Epidermal melanocyte (primary cell): ENCODE measurements at regions not wholly inside any gene's neighbourhood (a gene's known extent, or its start where the extent isn't known, plus 50 kb on each side); places are given as distances from the start of the nearest gene placed in this dataset.

ENCODE experiments used
- DNase-seq: peaks from one replicate; pipeline ENCODE4 v3.0.0; 2011; ENCODE audit warnings: low spot score; ENCODE audit not compliant: insufficient read length

DNA sequence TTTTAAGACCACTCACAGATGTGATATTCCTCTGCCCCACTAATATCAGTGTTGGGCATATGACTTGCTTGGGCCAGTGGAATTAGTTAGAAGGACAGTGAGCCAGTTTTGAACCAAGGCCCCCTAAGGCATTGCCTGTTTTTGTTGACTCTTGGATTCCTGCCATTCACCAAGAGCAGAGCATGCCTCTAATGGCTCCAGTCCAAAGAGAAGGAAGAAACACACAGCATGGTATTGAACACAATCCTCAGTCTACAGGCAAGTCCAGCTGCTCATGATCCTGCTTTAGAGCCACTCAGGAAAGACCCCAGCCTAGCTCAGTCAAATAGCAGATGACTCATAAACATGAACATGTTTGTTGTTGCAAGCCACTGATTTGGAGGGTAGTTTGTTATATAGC, 1201.5 kb downstream of the BCL11B start:
- DNase-seq = no peak

DNA sequence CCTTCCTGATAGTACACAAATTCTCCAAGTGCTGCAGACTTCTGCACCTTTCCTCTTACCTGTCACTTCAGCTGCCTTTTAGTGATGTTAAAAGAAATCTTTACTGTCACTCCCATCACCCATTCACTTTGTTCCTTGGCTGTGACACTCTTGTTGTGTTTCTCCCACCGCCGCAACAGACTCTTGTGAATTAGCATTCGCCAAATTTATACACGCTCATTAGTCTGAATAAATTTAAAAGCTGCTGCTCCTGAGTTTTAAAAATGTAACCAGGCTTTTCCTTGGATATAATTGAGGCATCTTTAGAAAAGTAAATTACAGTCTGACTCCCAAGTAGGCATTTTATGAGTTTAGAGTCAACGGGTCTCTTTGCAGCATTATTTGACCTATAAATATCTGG, 1197.9 kb downstream of the BCL11B start:
- no peak for DNase-seq

DNA sequence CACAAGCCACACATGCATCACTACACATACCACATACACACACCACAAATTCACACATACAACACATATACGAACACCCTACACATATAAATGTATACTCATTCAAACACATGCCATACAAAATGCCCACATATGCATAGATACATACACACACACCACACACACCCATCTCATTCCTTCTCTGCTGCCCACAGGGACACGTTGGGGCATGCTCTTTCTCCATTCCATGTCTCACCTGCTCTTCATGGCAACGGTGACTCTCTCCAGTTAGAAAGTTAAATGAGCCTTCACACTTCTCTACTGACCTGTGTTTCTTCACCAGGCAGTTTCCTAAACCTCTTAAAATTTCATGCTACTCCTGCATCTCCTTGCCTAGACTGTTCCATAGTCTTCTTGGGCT, 1194.8 kb downstream of the BCL11B start:
- no peak for DNase-seq

DNA sequence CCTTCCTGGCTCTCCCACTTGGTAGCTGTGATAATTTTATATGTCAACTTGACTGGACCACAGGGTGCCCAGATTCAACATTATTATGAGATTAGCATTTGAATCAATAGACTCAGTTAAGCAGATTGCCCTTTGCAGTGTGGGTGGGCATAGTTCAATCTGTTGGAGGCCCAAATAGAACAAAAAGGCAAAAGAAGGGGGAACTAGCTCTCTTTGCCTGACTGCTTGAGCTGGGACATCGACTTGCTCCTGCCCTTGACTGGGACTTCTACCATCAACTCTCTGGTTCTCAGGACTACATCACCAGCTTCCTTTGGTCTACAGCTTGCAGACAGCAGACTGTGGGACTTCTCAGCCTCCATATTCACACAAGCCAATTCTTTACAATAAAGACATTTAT, 1189.2 kb downstream of the BCL11B start:
- DNase-seq = no peak

DNA sequence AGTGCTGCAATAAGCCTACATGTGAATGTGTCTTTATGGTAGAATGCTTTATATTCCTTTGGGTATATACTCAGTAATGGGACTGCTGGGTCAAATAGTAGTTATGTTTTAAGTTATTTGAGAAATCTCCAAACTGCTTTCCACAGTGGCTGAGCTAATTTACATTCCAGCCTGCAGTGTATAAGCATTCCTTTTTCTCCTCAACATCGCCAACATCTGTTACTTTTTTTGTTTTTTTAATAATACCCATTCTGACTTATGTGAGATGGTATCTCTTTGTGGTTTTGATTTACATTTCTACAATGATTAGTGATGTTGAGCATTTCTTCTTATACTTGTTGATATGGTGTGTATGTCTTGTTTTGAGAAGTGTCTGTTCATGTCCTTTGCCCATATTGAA, 1186.2 kb downstream of the BCL11B start:
- DNase-seq = no peak

DNA sequence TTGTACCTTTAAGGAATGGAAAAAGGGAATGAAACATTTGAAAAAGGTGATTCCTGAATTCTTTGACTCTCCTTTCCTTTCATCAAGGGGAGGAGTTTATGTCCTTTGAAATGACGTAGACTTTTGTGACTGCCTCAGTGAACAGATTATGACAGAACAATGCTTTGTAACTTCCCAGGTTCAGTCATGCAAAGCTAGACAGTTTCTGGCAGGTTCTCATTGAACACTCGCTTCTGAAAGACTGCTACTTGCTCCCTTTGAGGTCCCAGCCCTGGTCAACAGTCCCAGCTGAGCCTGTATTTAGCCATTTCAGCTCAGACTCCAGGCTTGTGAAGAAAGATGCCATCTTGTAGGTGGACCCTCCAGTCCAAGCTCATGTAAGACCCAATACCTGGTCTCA, 1178.9 kb downstream of the BCL11B start:
- no peak for DNase-seq

DNA sequence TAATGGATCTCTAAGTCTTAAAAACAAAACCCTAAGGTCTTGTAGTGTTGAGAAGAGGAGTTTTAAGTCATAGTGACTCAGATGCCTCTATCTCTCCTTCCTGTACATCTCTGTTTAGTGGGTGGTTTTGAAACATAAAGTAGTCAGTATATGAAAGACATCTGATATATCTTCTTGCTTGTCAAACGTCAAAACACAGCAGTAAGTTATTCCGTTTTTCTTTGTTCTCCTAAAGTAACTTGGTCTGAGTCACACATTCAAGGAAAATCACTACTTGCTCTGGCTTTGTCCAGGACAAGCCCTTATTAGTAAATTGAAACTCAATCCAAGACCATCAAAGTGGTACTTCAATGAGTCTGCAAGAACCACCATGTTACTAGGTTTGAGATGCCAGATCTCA, 1172.5 kb downstream of the BCL11B start:
- DNase-seq = no peak

DNA sequence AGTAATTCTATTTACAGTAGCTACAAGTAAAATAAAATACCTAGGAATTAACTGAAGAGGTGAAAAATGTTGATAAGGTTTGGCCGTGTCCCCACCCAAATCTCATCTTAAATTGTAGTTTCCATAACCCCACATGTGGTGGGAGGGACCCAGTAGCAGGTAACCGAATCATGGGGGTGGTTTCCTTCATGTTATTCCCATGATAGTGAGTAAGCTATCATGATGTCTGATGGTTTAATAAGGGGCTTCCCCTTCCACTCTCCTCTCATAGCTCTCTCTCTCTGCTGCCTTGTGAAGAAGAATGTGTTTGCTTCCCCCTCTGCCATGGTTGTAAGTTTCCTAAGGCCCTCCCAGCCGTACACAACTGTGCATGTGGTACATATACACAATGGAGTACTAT, 1170.7 kb downstream of the BCL11B start:
- DNase-seq = no peak

DNA sequence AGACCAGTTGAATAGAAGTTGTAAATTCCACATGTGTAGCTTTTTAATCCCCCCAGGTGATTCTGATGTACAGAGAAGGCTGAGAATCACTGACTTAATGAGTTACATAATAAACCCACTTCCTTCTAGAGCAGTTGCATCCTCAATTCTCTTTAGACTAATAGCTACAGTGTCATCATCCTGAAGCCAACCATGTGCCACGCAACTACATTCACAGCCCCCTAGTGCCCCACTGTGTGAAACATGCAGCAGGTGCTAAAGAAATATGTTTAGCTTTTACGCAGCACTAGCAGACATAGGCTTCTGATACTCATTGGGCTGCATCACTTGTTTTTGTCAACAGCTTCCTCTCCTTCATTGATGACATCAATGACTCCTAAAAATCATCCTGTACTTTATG, 1168.3 kb downstream of the BCL11B start:
- no peak for DNase-seq

DNA sequence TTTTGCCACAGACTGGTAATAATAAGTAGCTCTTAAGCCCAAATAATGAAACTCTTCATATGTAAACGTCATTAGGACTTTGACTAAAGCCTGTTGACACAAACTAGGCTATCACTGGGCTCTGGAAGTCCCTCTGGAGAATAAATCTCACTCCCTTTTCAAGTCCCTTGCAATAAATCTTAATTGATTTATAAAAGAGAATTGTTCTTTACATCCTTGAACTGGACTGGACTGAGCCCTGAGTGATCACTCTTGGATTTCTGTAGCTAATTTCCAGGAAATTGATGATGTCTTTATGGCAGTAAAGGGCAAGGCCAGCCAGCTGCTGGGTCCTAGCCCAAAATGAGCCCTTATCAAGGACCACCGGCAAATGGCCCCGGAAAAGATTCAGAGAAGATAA, 1162.7 kb downstream of the BCL11B start:
- DNase-seq = no peak

DNA sequence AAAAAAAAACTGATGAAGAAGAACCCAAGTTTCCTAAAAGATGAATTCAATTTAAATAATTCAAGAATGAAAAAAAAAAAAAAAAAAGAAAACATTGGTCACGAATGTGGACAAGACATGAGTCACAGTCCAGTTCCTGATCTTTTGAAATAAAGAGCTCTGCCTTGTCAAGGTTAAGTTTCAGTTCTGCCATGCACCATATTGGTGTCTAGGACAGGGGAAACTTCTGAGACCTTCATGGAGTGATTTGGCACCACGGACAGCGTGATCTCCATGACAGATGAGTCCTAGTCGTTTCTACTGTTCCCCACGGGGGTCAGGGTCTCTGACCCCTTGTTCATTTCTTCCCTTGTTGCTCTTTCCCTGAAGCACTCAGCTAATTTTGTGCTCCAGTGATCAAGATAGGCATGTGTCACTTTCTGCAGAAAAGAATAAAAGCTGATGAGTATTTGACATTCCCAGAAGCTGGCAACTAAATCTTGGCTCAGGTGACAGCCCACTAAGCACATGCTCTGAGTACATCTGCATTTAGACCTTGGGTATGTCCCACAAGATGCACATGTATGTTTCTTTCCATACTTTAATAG, 1159.7 kb downstream of the BCL11B start:
- DNase-seq = no peak

DNA sequence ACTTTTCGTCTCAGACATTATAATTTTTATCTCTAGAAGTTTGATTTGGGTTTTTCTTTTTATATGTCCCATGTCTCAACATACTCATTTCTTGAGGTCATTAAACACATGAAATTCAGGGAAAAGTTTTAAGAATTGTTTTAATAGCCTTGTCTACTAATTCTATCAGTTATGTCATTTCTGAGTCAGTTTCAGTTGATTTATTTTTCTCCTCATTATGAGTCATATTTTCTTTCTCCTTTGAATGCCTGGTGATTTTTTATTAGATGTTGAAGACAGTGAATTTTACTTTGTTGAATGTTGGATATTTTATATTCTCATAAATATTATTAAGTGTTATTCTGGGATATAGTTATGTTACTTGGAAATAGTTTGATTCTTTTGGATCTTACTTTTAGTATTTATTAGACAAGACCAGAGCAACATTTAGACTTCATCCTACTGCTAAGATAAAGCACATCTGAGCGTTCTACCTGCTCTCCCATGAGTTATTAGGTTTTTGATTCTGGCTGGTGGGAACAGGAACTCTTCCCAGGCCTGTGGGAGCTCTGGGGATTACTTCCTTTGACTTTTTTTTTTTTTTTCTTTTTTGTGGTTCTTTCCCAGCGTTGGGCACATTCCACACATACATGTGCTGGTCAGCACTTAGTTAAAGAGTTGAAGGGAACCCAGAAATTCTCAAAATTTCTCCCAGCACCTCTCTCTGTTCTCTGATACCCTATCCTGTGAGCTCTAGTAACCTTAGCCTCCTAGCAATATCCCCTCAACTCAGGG, 1157.7 kb downstream of the BCL11B start:
- no peak for DNase-seq

DNA sequence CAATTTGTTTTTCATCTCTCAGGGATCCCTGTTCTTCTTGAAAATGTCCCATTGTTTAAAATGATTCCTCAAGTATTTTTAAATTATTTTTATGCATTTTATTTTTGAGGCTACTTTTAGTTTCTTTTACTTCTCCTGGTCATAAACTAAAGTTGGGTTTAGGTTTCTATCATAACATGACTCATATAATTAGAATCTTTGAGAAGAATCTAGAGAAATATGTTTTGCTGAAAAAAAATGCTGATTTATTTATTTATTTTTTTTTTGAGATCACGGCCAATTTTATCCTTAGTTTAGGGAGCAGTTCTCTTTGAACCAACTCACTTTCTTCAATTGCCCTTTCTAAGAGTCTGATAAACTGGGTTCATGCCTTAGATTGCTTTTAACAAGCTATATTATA, 1157.1 kb downstream of the BCL11B start:
- DNase-seq = no peak

DNA sequence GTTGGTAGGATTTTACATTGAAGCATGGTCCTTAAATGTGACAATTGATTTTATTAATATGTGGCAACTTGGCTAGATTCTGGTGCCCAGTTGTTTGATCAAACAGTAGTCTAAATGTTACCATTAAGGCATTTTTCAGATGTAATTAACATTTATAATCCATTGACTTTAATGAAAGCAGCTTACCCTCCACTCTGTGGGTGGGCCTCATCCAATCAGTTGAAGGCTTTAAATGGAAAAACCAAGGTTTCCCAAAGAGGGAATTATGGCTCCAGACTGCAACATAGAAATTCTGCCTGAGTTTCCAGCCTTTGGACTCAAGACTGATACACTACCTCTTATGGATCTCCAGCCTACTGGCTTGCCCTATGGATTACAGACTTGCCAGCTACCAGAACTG, 1153.2 kb downstream of the BCL11B start:
- no peak for DNase-seq

DNA sequence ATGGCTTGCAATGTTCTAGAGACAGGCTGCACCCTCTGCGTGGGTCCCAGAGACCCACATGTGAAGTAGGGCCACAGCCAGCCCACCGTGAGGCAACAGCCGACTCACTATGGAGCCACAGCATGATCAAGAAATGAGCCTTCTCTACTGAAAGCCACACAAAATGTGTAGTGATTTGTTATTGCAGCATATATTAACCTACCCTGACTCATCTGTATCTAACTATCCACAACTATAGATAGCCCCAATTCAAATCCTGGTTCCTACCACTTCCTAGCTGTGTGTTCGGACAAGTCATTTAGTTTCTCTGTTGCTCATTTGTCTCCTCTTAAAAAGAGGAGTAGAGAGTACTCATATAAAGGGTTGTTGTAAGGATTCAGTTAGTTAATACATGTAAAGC, 1152.3 kb downstream of the BCL11B start:
- no peak for DNase-seq

DNA sequence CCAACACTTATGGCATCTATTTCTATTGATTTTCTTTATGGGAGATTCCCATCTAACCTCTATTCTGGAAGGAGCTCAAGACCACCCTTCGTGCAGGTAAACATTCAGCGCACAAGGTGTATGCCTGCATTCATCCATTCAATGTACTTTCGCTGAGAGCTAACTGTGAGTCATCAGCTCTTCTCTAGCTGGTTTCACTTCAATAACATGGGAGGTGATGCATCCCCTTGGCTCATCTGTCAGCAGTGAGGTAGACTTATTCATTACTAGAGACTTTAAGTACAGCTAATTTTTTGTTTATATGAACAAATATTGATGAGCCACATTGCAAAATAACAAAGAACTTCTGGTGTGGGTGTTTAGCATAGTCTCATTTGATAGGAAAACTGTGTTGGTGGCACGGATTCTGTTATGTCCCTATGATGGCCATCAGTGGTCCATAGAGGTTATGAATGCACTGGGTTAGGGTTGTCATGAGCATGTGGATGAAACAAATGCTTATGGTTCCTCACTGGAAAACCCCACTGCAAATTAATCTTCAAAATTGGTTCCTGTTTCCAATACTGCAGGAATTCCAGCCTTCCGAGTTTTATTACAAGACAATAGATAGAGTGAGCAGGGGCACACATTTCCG, 1151.0 kb downstream of the BCL11B start:
- DNase-seq = no peak

DNA sequence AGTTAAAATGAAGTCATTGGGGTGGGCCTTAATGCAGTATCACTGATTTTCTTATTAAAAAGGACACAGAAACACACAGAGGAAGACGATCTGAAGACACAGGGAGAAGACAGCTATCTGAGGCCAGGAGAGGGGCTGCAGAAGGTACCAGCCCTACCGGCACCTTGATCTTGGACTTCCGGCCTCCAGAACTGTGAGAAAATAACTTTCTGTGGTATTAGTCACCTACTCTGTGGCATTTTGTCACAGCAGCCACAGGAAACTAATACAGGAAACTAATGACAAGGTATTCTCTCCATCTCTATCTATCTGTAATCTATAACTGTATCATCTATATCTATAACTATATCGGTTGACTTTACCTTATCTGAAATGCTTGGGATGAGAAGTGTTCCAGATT, 1149.5 kb downstream of the BCL11B start:
- no peak for DNase-seq

DNA sequence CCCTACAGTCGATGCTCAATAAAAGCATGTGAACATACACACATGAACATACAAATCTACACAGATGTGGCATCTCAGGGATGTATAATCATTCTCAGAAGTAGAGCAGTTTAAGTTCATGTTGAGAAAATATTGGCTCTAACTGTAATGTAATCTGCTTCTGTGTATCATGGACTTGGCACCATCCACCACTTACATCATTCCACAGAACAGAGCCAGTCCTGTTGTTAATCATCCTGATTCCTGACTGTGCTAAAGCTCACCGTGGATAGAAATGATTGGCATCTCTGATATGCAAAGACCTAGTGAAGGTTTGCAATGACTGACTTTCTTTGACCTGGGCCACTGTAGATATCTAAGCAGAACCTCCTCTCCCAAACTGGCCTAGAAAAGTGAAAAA, 1141.3 kb downstream of the BCL11B start:
- DNase-seq = no peak

DNA sequence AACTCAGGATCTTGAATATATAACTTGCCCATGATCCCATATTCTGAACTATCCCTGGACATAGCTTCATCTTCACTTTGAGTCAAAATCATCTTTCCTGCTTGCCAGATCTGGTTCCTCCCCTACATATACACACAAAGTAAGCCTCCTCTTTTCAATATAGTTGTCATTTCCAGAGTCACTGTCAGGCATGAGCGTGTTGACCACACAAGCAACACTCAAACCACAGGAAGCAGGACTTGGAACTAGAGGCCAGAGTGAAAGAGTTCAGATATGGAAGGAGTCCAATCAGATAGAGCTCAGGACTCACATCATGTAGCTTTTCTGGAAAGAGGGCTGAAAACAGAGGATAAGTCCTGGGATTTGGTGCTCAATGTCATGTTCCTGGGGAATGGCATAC, 1140.6 kb downstream of the BCL11B start:
- no peak for DNase-seq

DNA sequence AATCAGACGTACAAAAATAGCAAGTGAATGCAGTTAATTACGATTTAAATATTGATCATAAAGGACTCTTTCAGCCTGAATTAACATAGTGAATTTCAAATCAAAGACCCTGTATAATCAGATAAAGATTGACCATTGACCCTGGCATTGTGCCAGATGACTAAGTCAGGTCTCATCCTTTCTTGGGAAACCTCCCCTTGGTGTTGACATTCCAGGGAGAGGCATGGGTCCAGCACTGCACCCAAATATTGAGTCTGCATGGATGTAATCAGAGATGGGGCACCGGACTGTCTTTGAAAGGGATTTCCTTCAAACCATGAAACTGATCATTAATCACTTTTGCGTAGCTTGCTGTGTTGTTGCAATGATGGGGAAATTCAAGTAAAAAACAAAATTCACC, 1138.2 kb downstream of the BCL11B start:
- no peak for DNase-seq

DNA sequence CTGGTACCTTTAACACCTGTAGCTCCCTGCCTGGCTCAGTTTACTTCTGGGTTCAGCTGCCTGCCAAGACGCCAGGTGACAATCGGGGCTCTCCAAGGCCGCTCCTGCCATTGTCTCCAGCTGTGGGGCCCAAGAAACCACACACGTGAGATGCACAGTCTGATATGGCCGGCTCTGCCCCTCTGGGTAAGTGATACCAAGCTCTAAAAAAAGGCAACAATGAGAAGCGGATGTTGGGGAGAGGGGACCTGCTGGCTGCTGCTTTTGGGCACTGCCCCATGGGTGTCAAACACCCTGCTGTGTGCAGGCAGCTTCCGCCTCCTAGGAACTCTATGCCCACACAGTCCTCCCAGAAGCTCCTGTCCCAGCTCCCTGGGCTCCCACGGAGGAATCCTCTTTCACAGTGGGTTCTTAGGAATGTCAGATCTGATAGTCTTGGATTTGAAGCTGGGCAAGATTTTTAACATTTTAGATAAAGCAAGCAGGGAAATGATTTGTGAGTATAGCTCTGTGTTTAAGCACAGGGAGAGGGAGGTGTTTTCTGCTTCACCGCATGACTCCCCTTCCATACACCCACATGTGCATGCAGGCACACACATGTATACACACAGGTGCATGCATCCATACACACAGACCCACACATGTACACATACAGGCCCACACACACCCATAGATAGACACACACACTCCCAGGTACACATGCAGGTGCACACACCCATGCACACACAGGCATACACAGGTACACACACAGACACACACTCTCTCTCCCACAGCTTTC, 1135.8 kb downstream of the BCL11B start:
- no peak for DNase-seq
